GM18519 (cell line): ENCODE measurements at regions not wholly inside any gene's neighbourhood (a gene's known extent, or its start where the extent isn't known, plus 50 kb on each side); places are given as distances from the start of the nearest gene placed in this dataset.

Experiments used
- ATAC-seq: cut with Tn5 transposase; IDR thresholded peaks from one replicate; pipeline ENCODE4 v1.9.1; 2021; ENCODE audit warnings: mild to moderate bottlenecking, moderate library complexity; ENCODE audit not compliant: unreplicated experiment, low FRiP score

DNA sequence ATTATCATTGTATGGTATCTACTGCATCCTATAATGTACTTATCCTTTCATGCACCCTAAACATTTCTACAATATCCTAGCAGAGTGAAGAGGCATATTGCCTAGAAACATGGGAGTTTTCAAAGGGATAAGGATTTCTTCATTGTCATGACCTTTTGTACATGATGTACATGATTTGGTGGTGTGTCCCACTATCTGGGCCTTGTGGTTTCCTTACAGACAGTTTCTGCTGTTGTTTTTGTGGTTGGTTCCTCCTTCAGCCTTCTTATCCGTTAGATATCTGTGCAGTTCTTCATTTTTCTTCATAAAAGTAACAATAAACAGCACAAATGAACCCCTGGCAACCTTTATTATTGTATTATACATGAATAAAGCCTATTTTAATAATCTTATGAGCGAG lies 70.4 kb upstream of the BACH1 start:
- no peak for ATAC-seq

DNA sequence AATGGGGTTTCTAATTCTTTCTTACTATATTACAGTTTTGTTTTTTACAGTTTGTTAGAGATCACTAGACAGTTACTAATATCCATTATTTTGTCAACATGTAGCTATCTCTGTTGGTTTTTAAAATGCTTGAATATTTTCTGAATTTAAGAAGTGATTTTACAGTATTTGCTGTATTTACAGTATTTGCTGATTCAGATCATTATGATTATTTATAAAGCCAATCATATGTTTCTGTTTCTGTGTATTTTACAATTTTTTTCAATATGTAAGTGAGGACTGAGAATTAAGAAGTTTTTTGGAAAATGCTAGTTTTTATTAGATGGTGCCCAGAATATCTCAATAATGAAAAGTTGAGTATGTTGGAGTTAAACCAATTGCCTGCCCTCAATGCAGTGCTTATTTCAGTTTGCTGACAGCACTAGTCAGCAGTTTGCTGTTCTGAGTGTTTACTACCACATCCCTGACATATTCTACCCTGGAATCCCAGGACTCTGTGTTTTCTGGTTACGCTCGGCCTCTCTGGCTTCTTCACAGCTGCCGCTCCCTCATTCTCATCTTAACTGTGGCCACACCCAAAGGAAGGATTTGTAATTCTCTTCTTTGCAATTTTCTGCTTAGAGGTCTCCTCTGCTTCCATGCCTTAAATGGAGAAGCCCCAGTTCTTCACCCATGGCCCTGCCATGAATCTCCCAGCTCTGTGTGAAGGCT lies 68.0 kb upstream of the BACH1 start:
- ATAC-seq: no peak

DNA sequence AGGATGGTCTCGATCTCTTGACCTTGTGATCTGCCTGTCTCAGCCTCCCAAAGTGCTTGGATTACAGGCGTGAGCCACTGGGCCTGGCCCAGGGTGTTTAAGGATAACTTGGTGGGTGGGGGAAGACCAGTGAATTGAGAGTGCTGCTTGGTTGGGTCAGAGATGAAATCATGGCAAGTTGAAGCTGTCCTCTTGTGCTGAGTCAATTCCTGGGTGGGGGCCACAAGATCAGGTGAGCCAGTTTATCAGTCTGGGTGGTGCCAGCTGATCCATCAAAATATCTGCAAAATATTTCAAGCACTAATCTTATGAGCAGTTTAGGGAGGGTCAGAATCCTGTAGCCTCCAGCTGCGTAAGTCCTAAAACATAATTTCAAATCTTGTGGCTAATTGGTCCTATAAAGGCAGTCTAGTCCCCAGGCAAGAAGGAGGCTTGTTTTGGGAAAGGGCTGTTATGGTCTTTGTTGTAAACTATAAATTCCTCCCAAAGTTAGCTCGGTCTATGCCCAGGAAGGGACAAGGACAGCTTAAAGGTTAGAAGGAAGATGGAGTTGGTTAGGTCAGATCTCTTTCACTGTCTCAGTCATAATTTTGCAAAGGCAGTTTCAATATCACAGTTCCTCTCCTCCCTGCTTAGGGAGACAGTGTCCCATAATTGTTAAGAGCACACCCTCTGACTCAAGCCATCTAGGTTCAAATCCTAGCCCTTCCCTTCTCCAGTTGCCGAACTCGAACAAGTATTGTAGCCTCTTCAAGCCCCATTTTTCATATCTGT lies 66.8 kb upstream of the BACH1 start:
- ATAC-seq: no peak

DNA sequence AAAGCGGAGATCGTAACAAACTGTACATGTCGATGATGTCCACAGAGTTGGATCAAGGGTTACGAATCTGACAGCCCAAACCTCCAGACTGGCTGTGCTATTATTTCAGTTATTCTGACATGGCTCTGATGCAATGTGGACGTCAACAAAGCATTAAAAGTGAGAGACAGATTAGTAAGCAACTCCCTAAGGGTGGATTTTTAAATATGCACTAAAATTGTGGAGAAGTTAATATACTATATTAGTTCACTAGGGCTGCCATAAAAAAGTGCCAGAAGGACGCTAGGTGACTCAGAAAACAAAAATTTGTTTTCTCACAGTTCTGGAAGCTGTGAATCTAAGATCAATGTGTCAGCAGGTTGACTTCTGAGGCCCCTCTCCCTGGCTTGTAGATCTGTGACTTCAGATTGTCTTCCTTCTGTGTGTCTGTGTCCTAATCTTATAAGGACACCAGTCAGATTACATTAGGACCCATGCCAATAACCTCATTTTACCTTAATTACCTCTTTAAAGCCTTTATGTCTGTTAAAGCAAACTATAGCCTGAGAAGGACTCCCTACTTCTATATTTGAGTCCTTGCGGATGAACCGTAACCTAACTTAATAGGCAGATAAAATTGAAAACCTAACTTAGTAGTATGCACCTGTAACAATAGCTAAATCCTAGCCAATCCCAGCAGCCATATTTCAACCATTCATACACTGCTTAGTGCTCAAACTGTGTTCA lies 66.0 kb upstream of the BACH1 start:
- no peak for ATAC-seq

DNA sequence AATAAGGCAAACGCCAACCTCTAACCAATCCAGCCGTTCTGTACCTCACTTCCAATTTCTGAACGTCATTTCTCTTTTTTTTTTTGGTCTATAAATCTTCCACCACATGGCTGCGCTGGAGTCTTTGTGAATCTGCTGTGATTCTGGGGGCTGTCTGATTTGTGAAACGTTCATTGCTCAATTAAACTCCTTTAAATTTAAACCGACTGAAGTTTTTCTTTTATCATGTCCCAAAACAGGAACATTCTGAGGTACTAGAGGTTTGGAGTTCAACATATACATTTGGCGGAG lies 65.5 kb upstream of the BACH1 start:
- ATAC-seq: no peak

DNA sequence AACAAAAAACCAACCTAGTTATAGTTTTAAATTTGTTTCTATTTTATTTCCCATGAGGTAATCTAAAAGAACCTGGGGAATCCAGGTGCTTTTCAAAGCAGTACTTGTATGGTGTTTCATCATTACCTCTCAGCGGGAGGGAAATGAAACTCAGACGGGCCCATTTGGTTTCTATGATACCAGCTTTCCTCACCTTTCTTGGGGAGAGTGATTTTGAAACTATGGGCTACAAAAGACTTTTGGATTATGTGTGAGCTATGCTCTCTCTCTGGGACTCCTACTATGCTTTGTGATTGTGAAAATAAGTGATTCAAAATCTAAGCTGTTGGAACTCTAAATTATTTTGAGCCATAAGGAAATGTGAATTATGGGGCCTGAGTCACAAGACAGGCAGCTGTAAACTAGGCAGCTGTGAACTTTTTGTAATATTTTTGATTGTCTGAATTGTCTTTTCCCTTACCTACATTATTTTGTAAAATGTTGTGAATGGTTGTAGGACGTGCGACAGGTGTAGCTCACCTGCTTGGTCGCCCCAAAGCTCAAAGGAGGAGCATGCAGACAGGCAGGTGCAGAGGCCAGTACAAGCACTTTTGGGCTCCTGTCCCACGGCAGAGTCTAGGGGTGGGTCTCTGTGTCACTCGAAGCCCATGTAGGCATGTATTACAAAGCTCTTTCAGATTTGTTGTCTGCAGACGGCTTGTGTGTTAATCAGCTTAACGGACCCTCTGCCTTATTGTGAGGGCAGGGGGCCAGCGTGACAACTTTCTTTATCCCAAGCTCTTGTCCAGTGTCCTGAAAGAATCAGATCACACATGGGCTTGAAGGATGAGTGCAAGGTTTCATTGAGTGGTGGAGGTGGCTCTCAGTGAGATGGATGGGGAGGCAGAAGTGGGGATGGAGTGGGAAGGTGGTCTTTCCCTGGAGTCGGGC lies 64.8 kb upstream of the BACH1 start:
- ATAC-seq: peak; percentile 43

DNA sequence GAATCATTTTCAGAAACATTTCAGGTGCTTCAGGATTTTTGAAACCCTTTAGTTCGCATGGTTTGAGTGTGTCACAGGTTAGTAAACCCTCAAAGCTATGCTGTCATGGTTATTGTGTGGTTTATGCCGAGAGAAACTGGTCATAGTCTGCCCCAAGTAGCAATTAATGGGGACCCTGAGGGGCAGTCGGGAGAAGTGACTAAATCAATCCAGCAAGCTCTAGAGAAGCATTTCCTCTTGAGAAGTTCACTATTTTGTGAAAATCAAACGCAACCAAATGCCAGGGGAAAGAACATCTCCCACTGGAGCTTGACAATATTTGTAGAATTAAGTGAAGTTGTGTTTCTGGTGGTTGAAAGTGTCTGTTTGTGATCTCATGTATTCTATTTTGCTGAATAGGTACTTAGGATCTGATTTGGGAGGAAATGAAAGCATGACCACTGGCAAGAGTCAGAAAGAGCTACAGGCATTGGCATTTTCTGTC lies 63.0 kb upstream of the BACH1 start:
- no peak for ATAC-seq

DNA sequence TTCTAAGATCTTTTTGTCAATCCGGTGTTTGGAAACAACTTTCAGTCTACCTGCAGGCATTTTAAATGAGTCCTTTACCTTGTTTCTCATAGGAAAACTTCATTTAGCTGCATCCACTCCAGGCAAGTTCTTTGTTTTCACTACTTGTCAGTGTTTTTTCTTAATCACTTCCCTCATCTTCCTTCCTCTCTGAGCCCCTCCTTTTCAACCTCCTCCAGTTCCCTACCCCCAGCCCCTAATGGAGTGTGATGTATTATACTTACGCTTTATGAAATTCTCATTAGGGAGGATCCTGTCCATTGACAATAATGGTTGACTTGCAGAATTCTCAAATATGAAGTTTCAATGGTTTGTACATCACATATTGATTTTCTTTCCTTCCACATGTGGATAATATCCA lies 62.5 kb upstream of the BACH1 start:
- ATAC-seq: no peak

DNA sequence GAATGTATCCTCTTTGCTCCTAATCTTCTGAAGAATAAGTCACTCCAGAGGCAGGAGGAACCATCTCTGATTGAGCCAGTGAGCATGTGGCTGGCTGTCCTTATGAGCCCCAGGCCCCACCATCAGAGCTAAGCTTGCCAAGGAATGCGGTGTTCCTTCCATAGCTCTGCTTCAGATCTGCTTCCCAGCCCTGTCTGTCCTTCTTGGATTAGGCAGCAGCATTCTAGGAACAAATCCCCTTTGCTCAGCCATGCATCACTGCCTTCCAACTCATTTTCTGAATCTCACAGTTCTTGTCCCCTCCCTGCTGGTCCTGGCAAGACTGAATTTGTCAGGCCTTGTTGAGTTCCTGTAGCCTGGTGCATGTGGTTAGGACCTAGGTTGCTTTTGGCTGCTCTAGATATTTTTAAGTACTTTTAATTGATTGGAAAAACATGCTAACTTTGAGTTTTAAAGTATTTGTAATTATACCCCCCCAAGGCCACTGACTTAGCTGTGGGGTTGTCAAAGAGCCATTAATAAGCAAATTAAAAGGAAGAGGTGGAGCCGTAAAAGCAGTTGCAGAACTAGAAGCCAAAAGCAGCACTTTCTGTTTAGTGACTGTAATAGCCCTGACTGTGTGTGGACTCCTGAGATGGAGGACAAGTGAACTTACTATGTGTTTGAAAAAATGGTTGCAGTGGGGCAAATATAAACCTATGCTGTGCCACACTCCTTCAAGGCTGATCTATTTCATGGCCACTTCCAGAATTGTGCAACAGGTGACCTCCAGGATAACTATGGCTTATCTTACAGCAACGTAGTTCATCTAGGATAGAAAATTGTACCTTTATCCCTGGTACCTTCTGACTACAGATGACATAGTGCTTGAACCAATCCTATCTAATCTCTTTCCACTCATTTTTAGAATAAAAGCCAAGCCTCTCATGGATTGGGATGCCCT lies 61.3 kb upstream of the BACH1 start:
- ATAC-seq: no peak

DNA sequence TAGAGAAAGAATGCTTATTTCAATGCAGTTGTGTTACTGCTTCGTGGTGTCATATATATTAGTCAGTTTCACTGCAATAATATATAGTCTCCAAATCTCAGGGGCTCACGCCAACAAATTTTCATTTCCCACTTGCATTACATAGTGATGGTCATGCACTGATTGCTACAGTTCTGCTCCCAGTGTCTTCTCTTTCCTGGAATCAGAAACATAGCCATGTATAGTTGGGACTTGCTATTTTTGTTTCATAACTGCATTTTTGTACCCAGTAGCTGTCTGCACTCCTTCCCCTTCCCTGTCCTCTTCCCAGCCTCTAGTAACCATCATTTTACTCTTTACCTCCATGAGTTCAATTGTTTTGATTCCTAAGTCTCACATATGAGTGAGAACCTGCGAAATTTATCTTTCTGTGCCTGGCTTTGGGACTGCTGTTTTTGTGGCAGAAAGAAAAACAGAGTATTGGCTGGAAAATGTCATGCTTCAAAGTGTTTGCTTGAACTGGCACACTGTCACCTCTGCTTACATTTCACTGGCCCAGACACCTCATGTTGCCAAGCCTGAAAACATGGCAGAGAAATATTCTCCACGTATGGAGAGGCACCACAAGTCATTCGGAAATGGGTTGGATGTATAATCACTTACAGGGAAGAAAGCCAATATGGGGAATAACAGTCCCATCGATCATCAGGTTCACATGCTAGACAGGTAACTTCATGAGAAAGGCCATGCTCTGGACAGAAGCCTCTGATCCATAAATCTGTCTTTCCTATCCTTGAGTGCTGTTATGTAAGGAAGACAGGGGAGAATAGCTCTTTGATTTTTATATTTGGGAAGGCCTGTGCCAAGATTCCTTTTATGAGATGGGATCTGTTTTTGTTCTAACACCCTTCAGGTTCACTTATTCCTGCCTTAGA lies 60.4 kb upstream of the BACH1 start:
- ATAC-seq: no peak

DNA sequence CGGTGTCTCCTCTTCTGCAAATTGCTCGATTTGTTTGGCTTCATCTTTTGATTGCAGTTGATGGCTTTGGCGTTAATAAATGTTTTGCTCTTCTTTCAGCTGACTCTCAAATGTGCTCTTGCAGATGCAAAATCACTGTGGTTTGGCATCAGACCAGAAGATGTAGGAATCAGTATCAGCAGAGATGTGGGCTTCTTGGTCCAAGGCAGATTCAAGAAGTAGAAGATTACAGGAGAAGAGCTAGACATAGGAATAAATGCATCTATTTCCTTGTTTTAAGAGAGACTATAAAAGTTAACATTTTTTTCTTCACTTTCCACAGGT lies 59.8 kb upstream of the BACH1 start:
- no peak for ATAC-seq

DNA sequence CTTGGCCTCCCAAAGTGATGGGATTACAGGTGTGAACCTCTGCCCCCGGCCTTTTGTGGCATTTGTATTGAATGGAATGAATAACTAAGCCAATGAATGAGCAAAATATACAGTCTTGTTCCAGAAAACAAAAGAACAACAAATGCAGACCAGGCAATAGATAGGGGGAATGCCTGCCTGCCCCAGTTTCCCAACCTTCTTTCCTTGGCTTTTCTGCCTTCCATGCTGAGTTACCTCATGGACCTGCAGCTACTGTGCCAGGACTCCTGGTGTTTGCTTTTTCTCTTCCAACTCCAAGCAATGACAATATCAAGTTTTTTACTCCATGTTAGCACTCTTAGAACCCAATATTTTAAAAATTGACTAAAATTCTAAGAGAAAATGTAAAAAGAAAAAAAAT lies 58.6 kb upstream of the BACH1 start:
- ATAC-seq: no peak

DNA sequence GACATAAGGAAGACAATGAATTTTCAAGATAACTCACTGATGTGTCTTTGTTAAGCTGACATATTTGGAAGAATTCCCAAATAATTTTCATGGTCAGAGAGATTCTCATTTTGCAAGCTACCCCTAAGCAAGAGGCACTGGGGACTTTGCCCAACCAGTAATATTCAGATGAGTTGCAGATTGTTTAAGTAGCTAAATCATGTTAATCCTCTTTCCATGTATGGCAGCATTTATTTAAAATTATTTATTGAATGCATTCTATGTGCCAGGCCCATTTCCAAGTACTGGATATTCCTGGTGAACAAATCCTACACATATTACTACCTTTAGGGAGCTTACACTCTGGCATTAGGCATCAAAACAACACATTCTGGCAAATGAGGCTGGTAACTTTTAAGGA lies 56.5 kb upstream of the BACH1 start:
- no peak for ATAC-seq

DNA sequence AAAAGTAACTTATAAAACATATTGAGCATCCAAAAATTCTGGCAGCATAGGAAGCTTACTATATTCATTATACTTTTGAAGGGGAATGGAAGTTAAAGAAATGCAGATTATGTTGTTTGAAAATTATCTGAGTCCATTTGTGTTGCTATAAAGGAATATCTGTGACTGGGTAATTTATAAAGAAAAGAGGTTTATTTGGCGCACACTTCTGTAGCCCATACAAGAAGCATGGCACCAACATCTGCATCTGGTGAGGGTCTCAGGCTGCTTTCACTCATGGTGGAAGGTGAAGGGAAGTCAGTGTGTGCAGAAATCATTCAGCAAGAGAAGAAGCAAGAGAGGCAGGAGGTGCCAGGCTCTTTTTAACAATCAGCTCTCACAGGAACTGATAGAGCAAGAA lies 55.5 kb upstream of the BACH1 start:
- ATAC-seq: no peak

DNA sequence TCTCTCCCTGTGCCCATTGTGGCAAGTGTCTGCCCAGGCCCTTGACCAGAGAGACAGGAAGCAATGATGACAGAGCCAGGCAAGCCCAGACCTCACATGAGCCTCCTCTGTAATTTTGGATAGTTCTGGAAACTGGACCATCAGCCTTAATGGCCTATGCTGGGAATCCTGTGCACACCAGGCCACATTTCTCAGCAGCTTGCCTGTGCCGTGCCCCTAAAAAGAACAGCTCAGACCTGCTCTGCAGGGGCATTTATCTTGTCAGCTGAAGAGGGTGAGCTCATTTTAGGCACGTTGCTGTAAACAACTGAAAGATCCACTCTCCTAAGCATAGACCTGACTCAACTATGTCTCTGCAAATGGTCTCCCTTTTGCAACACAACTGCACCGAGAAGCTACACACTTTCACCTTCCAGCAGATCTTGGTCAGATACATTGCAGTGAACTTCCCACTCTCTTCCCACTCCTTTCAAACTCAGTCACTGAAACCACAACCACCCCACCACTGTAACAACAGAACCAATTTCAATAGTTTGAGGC lies 53.5 kb upstream of the BACH1 start:
- peak; percentile 74 for ATAC-seq

DNA sequence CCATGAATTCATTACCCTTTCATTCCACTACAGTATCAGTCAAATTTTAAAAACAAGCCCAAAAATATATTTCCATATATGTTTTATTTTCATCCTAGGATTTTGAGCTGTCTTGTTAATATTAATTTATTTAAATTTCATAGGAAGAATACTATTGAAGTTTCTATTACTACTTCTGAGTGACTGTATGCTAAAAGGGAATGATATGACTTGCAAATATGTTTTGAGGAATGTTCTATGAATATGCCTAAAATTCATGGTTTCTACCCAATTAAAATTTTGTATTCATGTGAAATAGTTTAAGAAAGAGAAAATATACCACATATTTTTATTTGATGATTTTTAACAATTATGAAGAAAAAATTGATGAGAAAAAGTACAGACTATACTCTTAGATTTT lies 52.9 kb upstream of the BACH1 start:
- no peak for ATAC-seq

DNA sequence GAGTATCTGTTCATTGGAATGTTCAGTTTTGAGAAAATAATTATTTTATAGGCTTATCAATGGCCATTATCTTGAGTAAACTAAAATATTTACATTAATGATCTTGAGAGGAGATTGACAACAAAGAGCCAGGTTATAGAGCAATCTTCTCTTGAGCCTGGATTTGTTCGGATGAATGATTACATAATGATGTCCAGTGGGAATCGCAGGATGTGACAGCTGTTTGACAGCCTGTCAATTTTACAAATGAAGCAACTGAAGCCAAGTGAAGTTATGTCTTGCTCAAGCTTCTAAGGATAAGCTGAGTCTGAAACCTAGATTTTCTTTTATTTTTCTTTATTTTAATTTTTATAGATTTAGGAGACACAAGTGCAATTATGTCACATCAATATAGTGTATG lies 52.1 kb upstream of the BACH1 start:
- ATAC-seq: no peak

DNA sequence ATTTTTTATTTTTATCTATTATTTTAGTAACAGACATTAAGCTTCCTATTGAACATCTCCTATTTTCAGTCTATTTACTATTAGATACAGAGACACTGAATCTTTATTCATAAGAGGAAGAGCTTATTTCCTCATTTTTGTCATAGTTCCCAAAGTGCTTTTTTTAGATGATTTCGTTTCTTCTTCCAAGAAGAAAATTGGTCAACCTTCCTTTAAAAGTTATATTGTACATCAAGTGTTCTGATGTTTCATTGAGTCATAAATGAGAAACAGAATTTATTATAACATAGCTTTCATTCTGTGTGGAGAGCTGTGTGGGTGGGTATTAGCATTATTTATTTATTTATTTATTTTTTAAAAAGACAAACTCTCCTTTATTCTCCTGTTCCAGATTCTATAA lies 50.6 kb upstream of the BACH1 start:
- no peak for ATAC-seq
